ENCODE measurements at regions not wholly inside any gene's neighbourhood (a gene's known extent, or its start where the extent isn't known, plus 50 kb on each side); places are given as distances from the start of the nearest gene placed in this dataset.

DNA sequence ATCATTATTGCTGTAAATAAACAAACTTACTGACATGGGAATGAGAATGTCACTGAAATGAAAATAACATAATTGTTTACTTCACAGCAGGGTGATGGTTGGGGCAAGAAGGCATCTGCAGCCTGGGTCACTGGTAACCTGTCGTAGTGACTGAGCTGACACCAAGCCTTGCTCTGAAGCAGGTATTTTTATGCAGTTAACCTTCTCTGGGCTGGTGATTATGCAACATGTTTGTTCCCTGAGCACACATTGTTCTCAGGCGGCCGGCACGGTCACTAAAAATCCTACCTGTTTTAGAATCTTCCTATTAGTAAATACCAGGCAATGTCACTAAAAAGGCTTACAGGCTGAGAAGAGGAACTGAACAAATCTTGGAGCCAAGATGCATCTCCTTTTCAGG lies 157.7 kb upstream of the NR3C1 start:
- no peaks in the 10 kb centered on the region for H3K9me3 ChIP-seq (ENCODE audit: insufficient read depth in 2 of 2, low read depth in 1 of 2, low read length in 1 of 2)

More for the DNA sequence above, 157.7 kb upstream of the NR3C1 start:
- Histone ChIP-seq H3K4me2 (ENCODE audit: insufficient read depth in 1 of 2, low read depth in 2 of 2, low read length in 2 of 2) (no peak overlapping the region), H3K23ac (ENCODE audit: insufficient read length) (no peak overlapping the region), H3K14ac (ENCODE audit: insufficient read length) (no peak overlapping the region), H2BK15ac (ENCODE audit: low read length) (no peak overlapping the region), H3K4me1 (replicated peaks in 1 of 4; ENCODE audit: control insufficient read depth in 3 of 4, insufficient read depth in 4 of 4, low read length in 3 of 4) (peaks cover 0 to 4% (median 2%) of the 10 kb centered on the region in 4 experiments; a peak in 2 of 7 replicates), H2BK20ac (ENCODE audit: low read length) (no peak overlapping the region), H4K20me1 (replicated peaks in 1 of 2; ENCODE audit: control insufficient read depth in 1 of 2, insufficient read depth in 2 of 2, low read length in 2 of 2) (no peaks in the 10 kb centered on the region), H3K79me1 (ENCODE audit: low read depth, low read length) (no peaks in the 10 kb centered on the region), H3K4ac (replicated peaks; ENCODE audit: insufficient read length, low read depth, low read length) (no peak overlapping the region), H3K18ac (ENCODE audit: extremely low read depth, low read length) (no peak overlapping the region), H3K9ac (replicated peaks in 1 of 4; ENCODE audit: extremely low read depth in 1 of 4, low read depth in 3 of 4, low read length in 3 of 4) (no peak overlapping the region), H3K4me3 (ENCODE audit: extremely low read depth in 1 of 4, insufficient read depth in 2 of 4, low read depth in 3 of 4, low read length in 4 of 4) (no peak overlapping the region), H3K79me2 (ENCODE audit: control insufficient read depth in 1 of 2, insufficient read depth in 2 of 2, low read length in 2 of 2) (no peaks in the 10 kb centered on the region), H2BK5ac (ENCODE audit: low read depth, low read length) (no peak overlapping the region), H3K56ac (replicated peaks; ENCODE audit: insufficient read length, low read depth, low read length) (no peak overlapping the region), H4K8ac (ENCODE audit: extremely low read depth, insufficient read depth, low read length) (no peak overlapping the region), H4K91ac (replicated peaks; ENCODE audit: insufficient read length, low read length) (no peak overlapping the region), H3K36me3 (ENCODE audit: control insufficient read depth in 2 of 4, insufficient read depth in 4 of 4, low read length in 3 of 4) (no peaks in the 10 kb centered on the region), H3K27me3 (replicated peaks in 1 of 4; ENCODE audit: control insufficient read depth in 3 of 4, extremely low read depth in 1 of 4, insufficient read depth in 3 of 4, low read length in 3 of 4) (no peaks in the 10 kb centered on the region), H3K27ac (ENCODE audit: low read depth, low read length) (no peak overlapping the region), H2BK12ac (ENCODE audit: low read depth, low read length) (no peak overlapping the region), H4K5ac (ENCODE audit: insufficient read length, low read depth, low read length) (no peak overlapping the region), H2BK120ac (replicated peaks; ENCODE audit: low read depth, low read length) (no peak overlapping the region), H3K23me2 (ENCODE audit: low read depth, low read length) (no peaks in the 10 kb centered on the region), H2AK5ac (ENCODE audit: low read depth, low read length) (no peak overlapping the region), H2AFZ (ENCODE audit: low read length) (peak overlapping the region; percentile 42; the same call in 1 of the 2 replicates)
- ChIA-PET CTCF (ENCODE audit: partially characterized antibody) (interaction anchor here (0.9 to 1.4 kb wide), 2 partner anchors 15 to 263 kb away, joined by 3 to 4 read pairs; no protein-coding TSS in a partner anchor), POLR2A (ENCODE audit: partially characterized antibody) (no interaction called here)
- 68% methylated on average over 4 of the region's 4 CpGs; no CpG with 5 or more reads in 1 of the 2 experiments for WGBS, 2 experiments (ENCODE audit: extremely low coverage in 1 of 2, insufficient coverage in 1 of 2, insufficient read length in 1 of 2, insufficient replicate concordance in 2 of 2, low coverage in 1 of 2, low lambda C conversion rate in 2 of 2, missing lambda C conversion rate in 1 of 2)
- TF ChIP-seq CEBPB (IDR thresholded peaks at IDR 0.05; ENCODE audit: low read depth, low read length), result peak; percentile 81
- TF ChIP-seq JUN (IDR thresholded peaks at IDR 0.05; ENCODE audit: low read depth, low read length), result no peak
- DNase-seq (ENCODE audit: low read depth in 1 of 2, low spot score in 2 of 2) (no peak), FAIRE-seq (no peak)
